ENCODE measurements at regions not wholly inside any gene's neighbourhood (a gene's known extent, or its start where the extent isn't known, plus 50 kb on each side); places are given as distances from the start of the nearest gene placed in this dataset.

GRCh38 chrX:4238916-4239315 is 525.5 kb upstream of the PRKX start:
- TF ChIP-seq POLR2A (IDR thresholded peaks at IDR 0.05) (no peak), CTCF (IDR thresholded peaks at IDR 0.05) (no peak)

Data from lower leg skin (tissue), 3 donors.